A673 (cell line): ENCODE measurements at regions not wholly inside any gene's neighbourhood (a gene's known extent, or its start where the extent isn't known, plus 50 kb on each side); places are given as distances from the start of the nearest gene placed in this dataset.

Experiments
- CTCF ChIP-seq: fragments of 300-800, 200-600 bp; sonication (generic); conservative IDR thresholded peaks from 2 replicates; pipeline ENCODE4 v1.5.1; 2017; ENCODE audit warnings: low read depth, mild to moderate bottlenecking, antibody characterized with exemption, low read length, moderate library complexity, mixed read lengths
- EZH2 ChIP-seq: fragments of 200-600 bp; sonication (generic); IDR thresholded peaks from 2 replicates; pipeline ENCODE4 v1.6.1; 2017; ENCODE audit warnings: borderline replicate concordance, low read depth, mild to moderate bottlenecking, mixed read lengths, antibody characterized with exemption, low read length; ENCODE audit not compliant: poor library complexity, severe bottlenecking

- no peak for TF ChIP-seq CTCF
- TF ChIP-seq EZH2 = no peak
Observed at GRCh38 chr14:73789989-73790581, 61.5 kb upstream of the PTGR2 start.
